ENCODE measurements at regions not wholly inside any gene's neighbourhood (a gene's known extent, or its start where the extent isn't known, plus 50 kb on each side); places are given as distances from the start of the nearest gene placed in this dataset.

DNA sequence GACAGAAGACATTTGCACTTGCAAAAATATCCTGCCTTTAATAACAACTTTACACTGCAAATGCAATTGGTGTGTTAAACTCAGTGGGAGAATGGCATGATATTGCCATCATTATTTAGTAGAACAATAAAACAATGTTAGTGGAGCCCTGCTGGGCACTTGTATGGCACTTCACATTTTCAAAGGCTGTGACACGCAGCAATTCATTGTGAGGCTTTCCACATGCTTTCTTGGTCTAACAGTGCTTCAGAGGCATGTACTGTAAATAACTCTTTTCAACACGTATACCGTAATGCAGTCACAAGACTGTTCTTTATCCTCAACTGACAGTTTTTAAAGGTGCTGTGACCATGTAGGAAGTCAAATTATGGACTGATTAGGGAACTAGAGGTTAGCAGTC lies 155.5 kb upstream of the EPB41L4A start:
- TF ChIP-seq, protein P1, sequence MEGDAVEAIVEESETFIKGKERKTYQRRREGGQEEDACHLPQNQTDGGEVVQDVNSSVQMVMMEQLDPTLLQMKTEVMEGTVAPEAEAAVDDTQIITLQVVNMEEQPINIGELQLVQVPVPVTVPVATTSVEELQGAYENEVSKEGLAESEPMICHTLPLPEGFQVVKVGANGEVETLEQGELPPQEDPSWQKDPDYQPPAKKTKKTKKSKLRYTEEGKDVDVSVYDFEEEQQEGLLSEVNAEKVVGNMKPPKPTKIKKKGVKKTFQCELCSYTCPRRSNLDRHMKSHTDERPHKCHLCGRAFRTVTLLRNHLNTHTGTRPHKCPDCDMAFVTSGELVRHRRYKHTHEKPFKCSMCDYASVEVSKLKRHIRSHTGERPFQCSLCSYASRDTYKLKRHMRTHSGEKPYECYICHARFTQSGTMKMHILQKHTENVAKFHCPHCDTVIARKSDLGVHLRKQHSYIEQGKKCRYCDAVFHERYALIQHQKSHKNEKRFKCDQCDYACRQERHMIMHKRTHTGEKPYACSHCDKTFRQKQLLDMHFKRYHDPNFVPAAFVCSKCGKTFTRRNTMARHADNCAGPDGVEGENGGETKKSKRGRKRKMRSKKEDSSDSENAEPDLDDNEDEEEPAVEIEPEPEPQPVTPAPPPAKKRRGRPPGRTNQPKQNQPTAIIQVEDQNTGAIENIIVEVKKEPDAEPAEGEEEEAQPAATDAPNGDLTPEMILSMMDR (IDR thresholded peaks at IDR 0.05; ENCODE audit: control extremely low read depth, extremely low read depth) = no peak
- H3K36me3 ChIP-seq (ENCODE audit: control insufficient read depth in 4 of 4, insufficient read depth in 4 of 4, low read length in 4 of 4) = no peaks in the 10 kb centered on the region
- ATAC-seq (ENCODE audit: insufficient read depth, low FRiP score) (no peak), DNase-seq (peak; percentile 23 to 44 (median 28))
- no peak overlapping the region for H3K27ac ChIP-seq (ENCODE audit: low read depth in 1 of 2, low read length in 1 of 2)
- no peaks in the 10 kb centered on the region for H3K9me3 ChIP-seq (ENCODE audit: control insufficient read depth in 4 of 4, insufficient read depth in 3 of 4, low read length in 3 of 4)
- no peak overlapping the region for H3K4me3 ChIP-seq
- H3K9ac ChIP-seq (ENCODE audit: insufficient read depth in 1 of 2, low read length in 2 of 2) = no peak overlapping the region
- peaks cover 0 to 5% (median 0%) of the 10 kb centered on the region in 5 donors for H3K4me1 ChIP-seq (ENCODE audit: control insufficient read depth in 5 of 5, insufficient read depth in 5 of 5, low read length in 5 of 5)
- 31 to 40% methylated on average over 3 of the region's 3 CpGs for WGBS, 2 donors
- H3K27me3 ChIP-seq (ENCODE audit: control insufficient read depth in 3 of 3, insufficient read depth in 3 of 3, low read length in 2 of 3) = no peaks in the 10 kb centered on the region

DNA sequence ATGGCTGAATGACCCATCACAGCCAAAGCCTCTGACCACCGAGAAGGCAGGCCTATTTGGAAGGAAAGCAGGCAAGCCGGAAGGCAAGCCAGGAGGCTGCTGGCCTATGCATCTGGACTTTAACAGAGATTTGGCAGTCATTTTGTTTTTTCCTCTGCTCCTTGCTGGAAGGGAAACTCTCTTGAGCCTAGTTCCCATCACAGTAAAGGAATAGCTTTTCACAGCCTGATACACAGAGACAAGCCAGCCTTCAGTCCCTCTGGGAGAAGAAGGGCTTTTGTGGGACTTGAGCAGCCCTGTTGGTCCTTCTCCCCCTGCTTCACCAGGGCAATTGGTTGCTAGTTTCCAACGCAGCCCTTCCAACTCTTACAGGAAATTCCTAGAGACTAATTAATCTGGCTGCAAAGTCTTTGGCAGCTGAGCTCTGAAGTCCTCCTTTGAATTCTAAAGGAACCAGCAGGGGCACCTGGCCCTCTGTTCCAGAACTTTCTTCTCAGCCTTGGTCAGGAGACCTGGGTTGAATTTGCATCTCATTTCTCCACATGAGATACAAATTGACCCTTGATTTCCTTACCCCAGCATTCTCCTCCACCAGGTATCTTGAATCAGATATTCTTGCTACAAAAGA lies 157.3 kb upstream of the EPB41L4A start:
- Histone ChIP-seq H3K36me3 (ENCODE audit: control insufficient read depth in 4 of 4, insufficient read depth in 4 of 4, low read length in 4 of 4) (no peaks in the 10 kb centered on the region), H3K27ac (ENCODE audit: low read depth in 1 of 2, low read length in 1 of 2) (no peak overlapping the region), H3K4me1 (ENCODE audit: control insufficient read depth in 5 of 5, insufficient read depth in 5 of 5, low read length in 5 of 5) (peaks cover 0 to 5% (median 0%) of the 10 kb centered on the region in 5 donors), H3K9me3 (ENCODE audit: control insufficient read depth in 4 of 4, insufficient read depth in 3 of 4, low read length in 3 of 4) (no peaks in the 10 kb centered on the region), H3K4me3 (no peak overlapping the region), H3K27me3 (ENCODE audit: control insufficient read depth in 3 of 3, insufficient read depth in 3 of 3, low read length in 2 of 3) (no peaks in the 10 kb centered on the region), H3K9ac (ENCODE audit: insufficient read depth in 1 of 2, low read length in 2 of 2) (no peak overlapping the region)
- DNase-seq (peak in 1 of 3 donors; percentile 20), ATAC-seq (ENCODE audit: insufficient read depth, low FRiP score) (no peak)
- TF ChIP-seq, protein P1 (IDR thresholded peaks at IDR 0.05; ENCODE audit: control extremely low read depth, extremely low read depth) = no peak
- WGBS, 2 donors = 47 to 77% methylated on average over 3 of the region's 3 CpGs

DNA sequence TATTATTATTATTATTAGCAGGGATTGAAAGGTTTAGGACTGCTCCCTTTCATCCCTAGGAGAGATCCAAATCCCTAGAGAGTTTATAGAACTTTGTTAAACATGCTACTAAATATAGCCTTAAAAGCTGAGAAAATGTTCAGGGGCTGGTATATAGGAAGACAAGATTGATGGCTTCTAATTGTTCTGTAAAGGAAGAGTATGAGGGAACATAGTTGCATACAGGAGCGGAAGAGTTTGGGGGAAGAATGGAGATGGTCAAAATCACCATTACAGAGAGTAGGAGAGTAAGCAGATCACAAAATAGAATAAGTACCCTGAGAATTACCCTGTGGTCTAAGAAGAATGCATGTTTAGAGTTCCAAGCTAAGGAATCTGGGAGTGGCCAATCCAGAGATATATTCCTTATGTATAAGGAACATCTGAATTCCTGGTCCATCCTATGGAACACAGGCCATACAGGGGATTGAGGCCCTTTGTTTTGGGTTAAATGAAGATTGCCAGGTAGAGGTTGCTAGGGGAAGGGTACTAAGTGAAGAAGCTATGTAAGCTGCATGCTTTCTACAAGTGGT lies 158.0 kb upstream of the APC start:
- ATAC-seq (ENCODE audit: insufficient read depth, low FRiP score) = no peak
- 87 to 88% methylated on average over 1 of the region's 1 CpG for WGBS, 2 donors

More for the DNA sequence above, 158.0 kb upstream of the APC start:
- Histone ChIP-seq H3K4me3 (no peak overlapping the region), H3K4me1 (ENCODE audit: control insufficient read depth in 5 of 5, insufficient read depth in 5 of 5, low read length in 5 of 5) (peaks cover 0 to 5% (median 0%) of the 10 kb centered on the region in 5 donors), H3K27me3 (ENCODE audit: control insufficient read depth in 3 of 3, insufficient read depth in 3 of 3, low read length in 2 of 3) (no peaks in the 10 kb centered on the region), H3K27ac (ENCODE audit: low read depth in 1 of 2, low read length in 1 of 2) (no peak overlapping the region), H3K9ac (ENCODE audit: insufficient read depth in 1 of 2, low read length in 2 of 2) (no peak overlapping the region), H3K36me3 (ENCODE audit: control insufficient read depth in 4 of 4, insufficient read depth in 4 of 4, low read length in 4 of 4) (no peaks in the 10 kb centered on the region), H3K9me3 (ENCODE audit: control insufficient read depth in 4 of 4, insufficient read depth in 3 of 4, low read length in 3 of 4) (no peaks in the 10 kb centered on the region)
- no peak for DNase-seq
- TF ChIP-seq, protein P1 (IDR thresholded peaks at IDR 0.05; ENCODE audit: control extremely low read depth, extremely low read depth) = no peak

Data from lung (tissue), 11 donors.